Stimulated activated CD4-positive, alpha-beta T cell treated with anti-CD3 and anti-CD28 coated beads, Interleukin-12 subunit alpha, Interleukin-12 subunit beta, amount 100 ng/mL, for 48 hours (primary cell): ENCODE measurements at regions not wholly inside any gene's neighbourhood (a gene's known extent, or its start where the extent isn't known, plus 50 kb on each side); places are given as distances from the start of the nearest gene placed in this dataset.

ENCODE experiments used
- DNase-seq, 3 donors: peaks; one replicate each; pipeline ENCODE4 v3.0.0-alpha.2; 2020; ENCODE audit warnings: low read depth in 2 of 3, low spot score in 1 of 3

GRCh38 chr5:125274211-125274610 is 527.8 kb upstream of the ZNF608 start:
- DNase-seq, result no peak

- no peak for DNase-seq
These were observed 528.7 kb upstream of the ZNF608 start for GRCh38 chr5:125274938-125275724.

GRCh38 chr5:125275725-125276090 is 529.3 kb upstream of the ZNF608 start:
- no peak for DNase-seq

- DNase-seq, result no peak
These were observed 529.7 kb upstream of the ZNF608 start for GRCh38 chr5:125276096-125276495.

- DNase-seq, result no peak
These were observed 531.2 kb upstream of the ZNF608 start for GRCh38 chr5:125277494-125278154.

GRCh38 chr5:125278711-125279110 is 532.3 kb upstream of the ZNF608 start:
- no peak for DNase-seq

- DNase-seq, result no peak
These were observed 535.2 kb upstream of the ZNF608 start for GRCh38 chr5:125281667-125282066.

GRCh38 chr5:125283372-125283771 is 536.9 kb upstream of the ZNF608 start:
- no peak for DNase-seq

- DNase-seq, result no peak
These were observed 539.8 kb upstream of the ZNF608 start for GRCh38 chr5:125286271-125286670.

GRCh38 chr5:125289606-125290005 is 543.2 kb upstream of the ZNF608 start:
- DNase-seq, result no peak

GRCh38 chr5:125290935-125291334 is 544.5 kb upstream of the ZNF608 start:
- DNase-seq, result no peak

- DNase-seq, result no peak
These were observed 545.0 kb upstream of the ZNF608 start for GRCh38 chr5:125291447-125291846.

GRCh38 chr5:125293223-125293622 is 546.8 kb upstream of the ZNF608 start:
- no peak for DNase-seq

GRCh38 chr5:125293726-125294125 is 547.3 kb upstream of the ZNF608 start:
- no peak for DNase-seq

GRCh38 chr5:125294844-125295243 is 548.4 kb upstream of the ZNF608 start:
- DNase-seq, result no peak

- DNase-seq, result no peak
These were observed 549.0 kb upstream of the ZNF608 start for GRCh38 chr5:125295405-125295872.

- no peak for DNase-seq
These were observed 551.8 kb upstream of the ZNF608 start for GRCh38 chr5:125298258-125298657.

- DNase-seq, result no peak
These were observed 552.4 kb upstream of the ZNF608 start for GRCh38 chr5:125298746-125299379.

GRCh38 chr5:125301711-125302110 is 555.3 kb upstream of the ZNF608 start:
- no peak for DNase-seq

GRCh38 chr5:125302577-125302976 is 556.1 kb upstream of the ZNF608 start:
- no peak for DNase-seq

- DNase-seq, result no peak
These were observed 560.3 kb upstream of the ZNF608 start for GRCh38 chr5:125306741-125307140.

GRCh38 chr5:125310749-125311148 is 564.3 kb upstream of the ZNF608 start:
- no peak for DNase-seq
